GM18868 (cell line): ENCODE measurements at regions not wholly inside any gene's neighbourhood (a gene's known extent, or its start where the extent isn't known, plus 50 kb on each side); places are given as distances from the start of the nearest gene placed in this dataset.

ENCODE experiments used
- ATAC-seq: cut with Tn5 transposase; IDR thresholded peaks from one replicate; pipeline ENCODE4 v1.9.1; 2021; ENCODE audit warnings: mild to moderate bottlenecking, moderate library complexity; ENCODE audit not compliant: unreplicated experiment

DNA sequence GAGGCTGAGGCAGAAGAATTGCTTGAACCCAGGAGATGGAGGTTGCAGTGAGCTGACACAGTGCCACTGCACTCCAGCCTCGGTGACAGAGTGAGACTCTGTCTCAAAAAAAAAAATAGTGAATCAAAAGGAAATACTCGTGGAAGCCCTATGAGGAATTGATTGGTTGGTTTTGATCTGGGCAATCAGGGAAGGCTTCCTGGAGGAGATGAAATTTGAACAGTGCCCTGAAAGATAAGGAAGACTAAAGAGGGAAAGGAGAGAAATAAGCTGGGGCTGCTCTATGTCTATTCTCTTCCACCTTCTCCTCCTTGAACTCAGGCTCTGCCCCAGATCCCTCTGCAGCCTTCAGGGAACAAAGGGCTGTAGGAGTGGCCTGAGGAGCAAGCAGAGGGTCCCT lies 54.1 kb downstream of the IRF2BPL start:
- no peak for ATAC-seq

DNA sequence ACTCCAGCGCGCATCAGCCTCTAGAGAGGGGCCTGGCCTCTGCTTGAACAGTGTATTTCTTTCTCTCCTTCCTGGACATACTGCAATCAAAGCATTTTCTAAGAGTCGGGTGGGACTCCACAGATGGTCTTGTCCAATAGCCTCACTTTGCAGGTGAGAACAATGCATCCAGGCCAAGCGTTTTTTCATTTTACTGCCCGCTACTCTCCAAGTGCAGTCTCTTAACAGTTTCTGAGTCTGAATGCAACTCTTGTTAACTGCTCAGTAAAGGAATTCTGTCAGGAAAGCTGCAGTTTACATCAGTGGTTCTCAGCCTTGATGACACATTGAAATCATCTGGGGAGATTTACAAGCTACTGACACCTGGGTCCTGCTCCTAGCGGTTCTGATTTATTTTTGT lies 57.0 kb downstream of the IRF2BPL start:
- ATAC-seq, result no peak

DNA sequence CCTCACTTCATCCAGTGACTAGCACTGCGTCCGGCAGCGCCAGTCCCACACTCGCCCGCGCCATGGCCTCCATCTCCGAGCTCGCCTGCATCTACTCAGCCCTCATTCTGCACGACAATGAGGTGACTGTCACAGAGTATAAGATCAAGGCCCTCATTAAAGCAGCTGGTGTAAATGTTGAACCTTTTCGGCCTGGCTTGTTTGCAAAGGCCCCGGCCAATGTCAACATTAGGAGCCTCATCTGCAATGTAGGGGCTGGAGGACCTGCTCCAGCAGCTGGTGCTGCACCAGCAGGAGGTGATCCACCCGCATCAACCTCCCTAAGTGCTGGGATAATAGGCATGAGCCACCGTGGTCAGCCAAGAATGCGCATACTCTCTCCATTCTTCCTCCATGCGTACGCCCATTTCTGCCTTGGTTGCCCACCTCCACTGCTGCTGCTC lies 59.9 kb downstream of the IRF2BPL start:
- no peak for ATAC-seq

DNA sequence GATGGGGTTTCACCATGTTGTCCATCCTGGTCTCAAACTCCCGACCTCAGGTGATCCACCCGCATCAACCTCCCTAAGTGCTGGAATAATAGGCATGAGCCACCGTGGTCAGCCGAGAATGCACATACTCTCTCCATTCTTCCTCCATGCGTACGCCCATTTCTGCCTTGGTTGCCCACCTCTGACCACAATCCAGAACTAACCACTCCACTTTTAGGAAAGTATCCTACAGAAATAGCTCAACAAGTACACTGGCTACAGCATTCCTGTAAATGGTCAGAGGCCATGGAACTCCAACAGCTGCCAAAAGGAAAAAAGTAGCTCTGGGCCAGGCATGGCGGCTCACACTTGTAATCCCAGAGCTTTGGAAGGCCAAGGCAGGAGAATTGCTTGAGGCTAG lies 60.7 kb downstream of the IRF2BPL start:
- no peak for ATAC-seq

DNA sequence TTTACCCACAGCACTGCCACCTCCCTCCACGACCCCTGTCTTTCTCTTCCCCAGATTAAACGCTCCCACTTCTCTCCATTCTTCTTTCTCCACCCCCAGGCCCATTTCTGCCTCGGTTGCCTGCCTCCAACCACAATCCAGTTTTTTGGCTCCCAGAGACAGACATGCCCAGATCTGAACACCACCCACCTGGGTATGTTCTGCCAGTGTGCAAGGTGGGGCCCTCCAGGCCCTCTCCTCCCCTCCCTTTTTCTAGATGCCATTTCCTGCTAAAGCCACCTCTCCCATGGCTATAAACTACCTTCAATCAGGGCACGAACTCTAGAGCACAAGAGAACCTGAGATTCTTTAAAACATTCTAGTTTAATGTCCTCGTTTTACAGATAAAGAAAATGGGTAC lies 63.3 kb downstream of the IRF2BPL start:
- ATAC-seq, result no peak

DNA sequence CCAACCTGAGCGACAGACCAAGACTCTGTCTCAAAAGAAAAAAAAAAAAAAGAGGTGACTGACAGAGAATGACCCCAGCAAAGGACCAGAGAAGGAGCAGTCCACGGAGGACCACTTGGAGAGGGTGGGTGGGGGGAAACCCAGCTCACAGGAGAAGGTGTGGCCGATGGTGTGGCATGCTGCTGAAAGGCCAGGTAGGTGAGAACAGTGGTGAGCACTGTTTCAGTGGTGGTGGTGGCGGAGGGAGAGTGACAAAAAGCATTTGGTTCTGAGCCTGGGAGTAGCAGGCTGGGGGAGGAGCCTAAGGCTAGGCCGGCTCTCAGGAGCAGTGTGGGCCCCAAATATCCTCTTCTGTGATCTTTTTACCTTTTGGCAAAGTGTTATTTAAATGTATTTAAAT lies 63.8 kb downstream of the IRF2BPL start:
- peak; percentile 32 for ATAC-seq

DNA sequence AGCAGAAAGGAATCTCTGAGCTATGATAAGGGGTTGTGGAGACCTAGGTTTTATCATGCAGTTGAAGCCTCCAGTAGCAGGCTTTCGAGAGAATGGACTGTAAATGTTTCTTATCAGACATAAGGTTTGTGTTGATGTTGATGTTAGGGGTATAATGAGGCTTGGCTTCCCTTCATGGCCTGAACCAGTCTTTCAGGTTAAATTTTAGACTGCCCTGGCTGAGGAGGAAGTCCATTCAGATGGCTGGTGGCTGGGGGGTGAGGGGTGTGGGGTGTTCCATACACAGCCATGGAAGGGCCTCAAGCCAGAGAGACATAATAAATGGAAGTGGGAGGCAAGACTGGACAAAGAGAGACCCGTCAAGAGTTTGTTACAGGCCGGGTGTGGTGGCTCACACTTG lies 65.1 kb downstream of the IRF2BPL start:
- ATAC-seq, result no peak

DNA sequence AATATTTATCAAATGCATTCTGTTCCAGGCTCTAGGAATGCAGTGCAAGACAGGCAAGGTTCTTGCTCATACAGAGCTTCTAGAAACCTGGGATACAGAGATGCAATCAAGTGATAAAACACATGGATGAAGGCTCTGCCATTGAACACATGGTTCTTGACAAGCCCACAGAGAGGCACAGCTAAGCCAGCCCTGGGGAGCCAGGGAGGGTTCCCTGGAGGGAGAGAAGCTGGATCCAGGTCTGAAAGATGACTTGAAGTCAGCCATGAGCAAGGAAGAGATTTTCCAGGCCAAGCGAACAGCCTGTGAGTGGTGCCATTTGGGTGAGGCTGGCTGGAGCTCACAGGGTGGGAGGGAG lies 66.2 kb downstream of the IRF2BPL start:
- no peak for ATAC-seq

DNA sequence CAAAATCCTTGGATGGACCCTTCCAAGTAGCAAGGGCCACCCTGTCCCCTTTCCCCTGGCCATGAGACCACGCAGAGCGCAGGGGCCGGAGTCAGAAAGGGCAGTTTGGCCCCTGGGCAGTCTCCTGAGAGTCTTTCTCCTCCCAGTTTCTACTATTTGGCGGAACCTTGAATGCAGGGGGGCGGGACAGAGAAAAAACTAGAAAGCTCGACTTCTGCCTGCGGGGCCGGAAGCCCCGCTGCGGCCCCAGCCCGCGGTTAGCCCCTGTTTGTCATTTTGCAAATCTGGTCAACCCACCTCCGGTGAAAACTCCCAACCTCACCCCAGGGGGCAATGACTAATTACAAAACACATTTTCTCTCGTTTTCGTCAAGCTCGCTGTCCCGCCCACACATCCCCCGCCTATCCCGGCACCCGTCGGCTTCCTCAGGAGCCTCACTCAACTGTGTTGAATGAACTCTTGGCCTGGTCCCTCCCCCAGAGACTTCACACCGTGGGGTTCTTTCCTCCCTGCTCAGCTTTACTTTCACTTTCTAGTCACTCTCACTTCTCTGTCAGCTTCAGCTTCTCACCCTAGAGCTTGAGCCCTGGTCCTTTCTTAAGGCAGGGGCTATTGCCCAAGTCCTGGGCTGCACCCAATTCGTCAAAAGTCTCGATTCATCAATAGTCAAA lies 66.7 kb downstream of the IRF2BPL start:
- peak; percentile 79 for ATAC-seq

DNA sequence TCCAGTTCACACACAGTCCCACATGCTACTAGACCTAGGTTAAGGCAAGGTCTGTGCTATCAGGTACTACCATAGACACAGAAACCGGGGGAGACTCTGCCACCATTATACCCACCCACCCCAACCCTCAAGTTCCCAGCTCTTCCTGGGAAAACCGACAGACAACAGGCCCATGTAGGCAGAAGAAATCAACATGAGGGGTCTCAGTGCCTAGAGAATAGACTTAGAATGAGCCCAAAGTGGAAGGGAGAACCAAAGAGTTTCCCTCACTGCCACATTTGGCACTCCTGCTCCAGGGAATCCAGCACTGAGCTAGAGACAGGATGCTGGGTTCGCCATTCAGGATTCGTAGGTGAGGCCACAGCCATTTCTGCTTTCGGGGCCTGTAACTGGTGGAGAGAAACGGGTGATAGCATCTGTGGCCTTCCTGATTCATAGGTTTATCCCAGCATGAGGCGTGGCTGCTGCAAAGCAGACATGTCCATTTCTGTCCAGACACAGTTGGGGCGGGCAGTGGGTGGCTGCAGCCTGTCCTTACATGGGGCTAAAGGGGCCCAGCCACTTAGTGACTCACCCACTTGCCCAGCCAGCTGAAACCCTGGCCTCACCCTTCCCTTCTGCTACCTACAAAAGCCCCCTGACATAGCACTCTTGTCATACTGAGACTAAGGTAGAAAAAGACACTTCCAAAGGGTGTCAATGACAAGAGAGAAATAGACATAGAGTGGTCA lies 69.4 kb downstream of the IRF2BPL start:
- ATAC-seq, result no peak

DNA sequence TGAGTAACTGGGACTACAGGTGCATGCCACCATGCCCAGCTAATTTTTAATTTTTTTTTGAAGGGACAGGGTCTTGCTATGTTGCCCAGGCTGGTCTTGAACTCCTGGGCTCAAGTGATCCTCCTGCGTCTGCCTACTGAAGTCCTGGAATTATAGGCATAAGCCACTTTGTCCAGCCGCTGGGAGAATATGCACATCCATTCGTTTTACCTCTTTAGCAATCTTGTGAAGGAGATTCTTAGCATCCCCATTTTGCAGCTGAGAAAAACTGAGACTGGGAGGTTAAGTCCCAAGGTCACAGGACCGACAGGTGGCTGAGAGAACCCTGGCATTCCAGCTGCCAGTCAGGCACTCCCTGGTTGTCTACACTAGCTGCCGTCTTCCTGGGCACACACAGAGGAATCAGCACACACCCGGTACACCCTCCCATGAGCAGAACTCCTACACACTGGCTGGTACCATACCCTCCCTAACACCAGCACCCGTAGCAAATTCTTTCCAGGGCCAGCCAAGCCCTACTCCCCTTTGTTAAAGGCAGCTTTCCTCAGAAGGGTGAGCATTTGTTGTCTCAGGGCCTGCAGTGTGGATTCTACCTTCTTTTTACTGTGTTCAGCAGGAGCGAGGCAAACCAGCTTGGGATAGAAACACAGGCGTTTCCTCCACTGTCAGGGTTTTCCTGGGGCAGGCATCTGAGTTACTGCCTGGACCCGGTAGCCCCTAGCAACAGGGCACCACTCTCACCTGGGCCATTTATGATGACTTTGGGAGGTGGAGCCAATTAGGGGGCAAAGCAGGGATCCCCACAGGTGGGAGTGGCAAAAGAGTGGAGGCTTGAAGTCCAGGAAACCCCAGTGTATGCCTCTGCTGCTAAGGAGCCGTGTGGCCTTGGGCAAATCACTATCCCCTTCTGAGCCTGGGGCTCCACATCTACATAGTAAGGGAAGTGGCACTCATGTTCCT lies 70.2 kb downstream of the IRF2BPL start:
- ATAC-seq, result no peak

DNA sequence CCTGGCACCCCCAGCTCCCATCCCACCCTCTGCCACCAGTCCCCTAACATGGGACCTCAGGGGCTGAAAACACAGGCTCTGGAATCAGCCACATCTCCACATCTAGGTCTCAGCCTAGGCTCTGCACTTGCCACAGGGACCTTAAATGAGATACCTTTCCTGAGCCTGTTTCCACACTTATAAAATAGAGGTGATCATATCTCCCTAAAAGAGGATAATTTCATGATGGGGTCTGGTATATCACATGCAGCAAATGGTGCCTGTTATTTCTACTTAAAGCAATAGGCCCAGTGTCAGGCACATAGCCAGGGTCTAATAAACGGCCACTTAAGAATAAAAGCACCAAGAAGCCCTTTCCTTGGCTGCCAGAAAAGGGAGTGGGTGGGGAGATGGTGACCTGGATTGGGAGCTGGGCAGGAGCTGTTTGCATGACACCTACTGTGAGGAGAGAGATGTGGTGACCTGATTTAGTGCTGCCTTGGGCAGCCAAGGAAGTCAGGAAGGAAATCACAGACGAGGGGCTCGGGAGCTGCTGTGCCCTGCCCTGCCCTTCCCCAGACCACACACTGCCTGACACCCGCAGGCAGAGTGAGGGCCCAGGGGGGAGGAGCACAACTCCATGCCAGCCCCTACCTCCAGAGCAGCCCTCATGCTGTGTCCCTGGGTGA lies 71.2 kb downstream of the IRF2BPL start:
- ATAC-seq, result no peak

DNA sequence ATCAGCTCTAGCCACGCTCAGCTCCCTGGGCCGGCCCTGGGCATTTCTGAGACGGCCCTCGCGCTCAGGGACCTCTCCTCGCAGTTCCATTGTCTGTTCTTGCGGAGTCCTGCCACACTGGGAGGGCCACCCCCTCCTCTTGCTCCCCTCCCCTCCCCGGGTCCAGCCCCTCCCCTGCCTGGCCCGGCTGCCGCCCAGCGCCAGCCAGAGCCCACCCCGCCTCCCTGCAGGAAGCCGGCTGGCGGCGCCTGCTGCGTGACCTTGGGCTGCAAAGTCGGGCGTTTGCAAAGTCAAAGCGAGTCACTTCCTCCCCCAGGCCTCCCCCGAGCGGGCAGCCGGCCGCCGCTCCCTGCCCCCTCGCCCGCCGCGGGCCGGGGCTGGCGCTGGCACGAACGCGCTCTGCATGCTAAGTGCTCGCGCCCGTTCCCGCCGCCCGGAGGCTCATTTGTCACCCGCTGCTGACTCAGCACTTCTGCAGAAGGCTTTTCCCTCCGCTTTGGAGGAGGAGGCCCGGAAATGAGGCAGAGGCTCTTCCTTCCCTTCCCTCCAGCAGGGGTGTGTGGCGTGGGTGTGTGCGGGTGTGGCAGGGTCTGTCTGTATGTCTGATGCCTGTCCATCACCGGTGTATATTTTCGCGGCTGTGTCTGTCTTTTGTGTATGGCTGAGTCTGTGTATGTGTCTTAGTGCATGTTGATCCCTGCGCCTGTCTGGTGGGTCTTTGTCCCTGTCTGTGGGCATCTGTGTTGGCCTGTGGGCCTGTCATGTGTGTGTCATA lies 72.0 kb downstream of the IRF2BPL start:
- ATAC-seq, result peak; percentile 45

DNA sequence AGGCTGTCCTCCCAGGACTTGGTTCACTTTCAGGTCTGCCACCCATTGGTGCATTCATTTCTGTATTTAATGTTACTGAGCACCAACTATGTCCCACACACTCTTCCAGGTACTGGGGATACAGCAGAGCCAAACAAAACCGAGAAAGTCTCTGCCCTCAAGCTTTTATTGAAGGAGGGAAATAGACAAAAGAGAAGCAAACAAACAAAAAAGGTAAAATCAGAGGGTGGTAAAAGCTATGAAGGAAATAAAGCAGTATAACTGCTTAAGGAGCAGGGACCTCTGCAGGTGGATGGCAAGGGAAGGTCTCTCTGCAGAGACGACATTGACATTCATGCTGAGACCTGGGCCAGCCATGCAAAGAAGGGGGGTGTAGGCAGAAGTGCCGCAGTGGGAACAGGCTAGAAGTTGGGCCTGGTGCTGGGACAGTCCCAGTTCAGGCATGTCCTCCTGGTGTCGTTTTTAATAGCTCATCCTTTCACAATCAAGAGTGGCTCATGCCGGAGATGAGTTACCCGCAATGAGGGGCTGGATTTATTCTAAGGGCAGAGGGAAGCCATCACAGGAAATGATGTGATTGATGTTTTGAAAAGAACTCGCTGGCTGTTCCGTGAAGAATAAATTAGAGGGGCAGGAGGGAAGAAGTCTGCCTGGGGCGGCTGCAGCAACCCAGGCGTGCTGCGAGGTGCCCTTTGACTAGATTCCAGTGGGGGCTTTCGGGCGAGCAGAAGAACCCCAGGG lies 72.8 kb downstream of the IRF2BPL start:
- ATAC-seq, result peak; percentile 26

DNA sequence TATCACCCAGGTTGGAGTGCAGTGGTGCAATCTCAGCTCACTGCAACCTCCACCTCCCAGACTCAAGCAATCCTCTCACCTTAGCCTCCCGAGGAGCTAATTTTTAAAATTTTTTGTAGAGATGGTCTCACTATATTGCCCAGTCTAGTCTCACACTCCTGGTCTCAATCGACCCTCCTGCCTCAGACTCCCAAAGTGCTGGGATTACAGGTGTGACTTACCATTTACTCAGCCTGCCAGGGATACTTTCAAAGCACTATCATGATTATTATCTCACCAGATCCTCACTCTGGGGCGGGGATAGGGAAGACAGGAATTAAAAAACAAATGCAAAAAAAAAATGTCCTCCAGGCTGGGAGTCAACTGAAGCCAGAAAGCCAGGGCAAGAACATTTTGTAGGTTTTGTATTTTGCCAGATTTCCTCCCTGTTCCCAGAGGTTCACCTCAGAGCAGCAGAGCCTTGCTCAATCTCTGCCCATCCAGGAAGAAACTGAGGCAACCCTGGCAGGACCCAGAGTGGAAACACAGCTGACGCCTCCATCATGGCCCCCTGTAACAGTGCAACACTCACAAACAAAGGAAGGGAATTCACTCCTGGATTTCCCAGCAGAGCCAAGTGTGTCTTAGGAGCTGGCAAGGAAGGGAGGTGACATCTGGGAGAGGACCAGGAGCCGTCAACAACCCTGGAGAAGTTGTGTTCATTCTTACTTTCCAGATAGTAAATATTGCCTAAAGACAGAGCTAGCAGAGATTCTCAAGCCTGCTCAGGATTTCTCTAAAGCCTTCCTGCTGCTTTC lies 73.9 kb downstream of the IRF2BPL start:
- no peak for ATAC-seq

DNA sequence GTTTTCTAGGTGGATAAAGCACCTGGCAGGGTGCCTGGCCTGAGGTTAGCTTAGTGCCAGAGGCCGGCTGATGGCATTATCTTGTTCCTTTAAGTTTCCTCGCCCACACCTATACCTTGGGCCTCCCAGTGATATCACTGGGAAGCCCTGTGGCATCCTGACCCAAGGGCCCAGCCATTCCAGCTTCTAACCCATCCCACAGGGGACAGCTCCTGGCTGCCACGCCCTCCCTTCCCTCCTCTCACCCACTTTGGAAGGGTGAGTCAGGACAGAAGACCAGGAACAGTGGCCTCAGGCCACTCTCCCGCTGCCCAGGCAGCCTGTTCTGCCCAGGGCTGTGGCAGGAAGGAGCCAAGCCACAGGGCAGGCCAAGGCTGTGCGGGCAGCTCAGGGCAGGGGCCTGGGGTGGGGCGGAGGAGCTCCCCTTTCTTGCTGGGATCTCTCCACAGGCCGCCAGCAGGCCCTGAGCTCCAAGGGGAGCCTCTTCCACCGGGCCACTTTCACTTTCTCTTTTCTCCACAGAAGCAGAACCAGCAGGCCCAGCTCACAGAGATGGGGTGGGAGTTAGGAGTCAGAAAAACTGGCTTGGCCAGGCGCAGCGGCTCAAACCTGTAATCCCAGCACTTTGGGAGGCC lies 75.1 kb downstream of the IRF2BPL start:
- no peak for ATAC-seq

DNA sequence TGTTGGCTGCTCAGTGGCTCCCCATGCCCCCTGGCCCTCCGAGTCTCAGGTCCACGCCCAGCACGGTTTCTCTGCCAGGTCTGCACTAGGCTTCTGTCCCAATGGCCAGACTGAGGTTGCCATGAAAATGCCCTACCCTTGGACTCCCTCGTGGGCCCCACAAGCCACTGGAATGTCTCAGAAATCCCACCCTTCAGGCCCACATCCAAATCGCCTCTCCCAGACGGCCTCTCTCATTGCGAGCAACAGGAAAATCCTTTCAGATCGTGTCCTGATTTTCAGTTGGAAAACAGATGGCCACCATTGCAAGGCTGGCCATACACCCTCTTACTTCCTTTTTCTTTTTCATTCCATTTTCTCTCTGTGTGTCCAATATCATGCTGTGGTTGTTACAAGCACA lies 77.3 kb downstream of the IRF2BPL start:
- ATAC-seq, result no peak
